GM21381 (cell line): ENCODE measurements at regions not wholly inside any gene's neighbourhood (a gene's known extent, or its start where the extent isn't known, plus 50 kb on each side); places are given as distances from the start of the nearest gene placed in this dataset.
"Not testable (repeated sequence)": the region's sequence is repeated elsewhere in the genome, so short reads cannot be mapped to it uniquely, and the experiment has no call there.

Experiments used
- ATAC-seq: cut with Tn5 transposase; IDR thresholded peaks from one replicate; pipeline ENCODE4 v1.9.1; 2021; ENCODE audit warnings: mild to moderate bottlenecking, moderate library complexity; ENCODE audit not compliant: unreplicated experiment

DNA sequence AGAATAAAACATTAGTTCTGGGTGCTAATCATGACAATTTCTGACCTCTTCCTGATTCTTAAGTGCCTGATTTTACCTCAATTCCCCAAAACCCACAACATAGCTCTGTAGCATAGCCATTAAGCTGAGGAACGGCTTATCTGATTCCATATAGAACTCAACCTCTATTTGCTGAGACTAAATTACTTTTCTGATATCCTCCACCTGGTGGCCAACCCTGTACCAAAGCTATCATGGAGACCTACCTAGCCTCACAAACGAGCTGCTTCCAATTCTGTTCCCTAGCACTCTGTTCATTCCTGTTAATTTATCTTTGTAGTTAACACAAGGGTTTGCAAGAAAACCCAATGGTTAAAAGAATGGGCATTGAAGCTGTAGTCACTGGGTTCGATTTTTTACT lies 245.2 kb downstream of the PLOD2 start:
- ATAC-seq = no peak

DNA sequence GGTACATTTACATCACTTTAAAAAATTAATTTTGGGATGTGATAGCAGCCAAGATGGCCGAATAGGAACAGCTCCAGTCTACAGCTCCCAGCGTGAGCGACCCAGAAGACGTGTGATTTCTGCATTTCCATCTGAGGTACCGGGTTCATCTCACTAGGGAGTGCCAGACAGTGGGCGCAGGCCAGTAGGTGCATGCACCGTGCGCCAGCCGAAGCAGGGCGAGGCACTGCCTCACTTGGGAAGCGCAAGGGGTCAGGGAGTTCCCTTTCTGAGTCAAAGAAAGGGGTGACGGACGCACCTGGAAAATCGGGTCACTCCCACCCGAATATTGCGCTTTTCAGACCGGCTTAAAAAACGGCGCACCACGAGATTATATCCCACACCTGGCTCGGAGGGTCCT lies 233.2 kb downstream of the PLOD2 start:
- not testable (repeated sequence) for ATAC-seq

DNA sequence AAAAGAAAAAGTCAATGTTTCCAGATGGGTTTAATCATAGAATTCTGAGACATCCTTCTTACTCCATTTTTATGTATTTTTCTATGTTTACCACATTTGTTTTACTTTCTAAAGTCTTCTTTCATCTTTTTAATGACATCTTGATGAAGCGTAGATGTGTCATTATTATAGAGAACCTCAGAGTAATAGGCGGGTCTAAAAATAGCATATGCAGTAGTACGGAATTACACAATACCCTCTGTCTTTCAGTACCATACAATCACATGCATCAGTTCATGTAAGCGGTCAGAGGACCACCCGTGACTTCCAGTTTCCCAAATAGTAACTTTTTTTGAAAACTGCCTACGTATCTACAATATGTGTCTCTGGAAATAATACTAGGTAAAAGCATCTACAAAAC lies 224.0 kb downstream of the PLOD2 start:
- ATAC-seq = no peak

GRCh38 chr3:145939431-145939830 lies 221.6 kb downstream of the PLOD2 start:
- no peak for ATAC-seq

DNA sequence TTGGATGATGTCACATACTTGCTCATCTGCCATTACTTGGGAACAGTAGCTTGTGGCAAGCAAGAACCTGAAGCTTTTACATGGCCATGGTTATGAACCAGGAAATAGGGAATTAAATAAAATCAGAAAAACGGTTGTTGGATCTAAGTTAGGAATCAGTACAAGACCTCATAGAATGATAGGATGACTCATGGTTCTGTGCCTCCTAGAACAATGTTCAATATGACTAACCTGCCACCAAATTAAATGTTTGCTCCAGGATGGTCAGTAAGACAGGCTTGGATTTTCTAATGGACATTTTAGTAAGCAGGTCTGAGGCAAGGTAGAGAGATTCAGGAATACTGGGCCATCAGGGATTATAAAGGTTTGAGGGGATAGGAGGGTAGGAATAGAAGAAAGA lies 218.9 kb downstream of the PLOD2 start:
- no peak for ATAC-seq

DNA sequence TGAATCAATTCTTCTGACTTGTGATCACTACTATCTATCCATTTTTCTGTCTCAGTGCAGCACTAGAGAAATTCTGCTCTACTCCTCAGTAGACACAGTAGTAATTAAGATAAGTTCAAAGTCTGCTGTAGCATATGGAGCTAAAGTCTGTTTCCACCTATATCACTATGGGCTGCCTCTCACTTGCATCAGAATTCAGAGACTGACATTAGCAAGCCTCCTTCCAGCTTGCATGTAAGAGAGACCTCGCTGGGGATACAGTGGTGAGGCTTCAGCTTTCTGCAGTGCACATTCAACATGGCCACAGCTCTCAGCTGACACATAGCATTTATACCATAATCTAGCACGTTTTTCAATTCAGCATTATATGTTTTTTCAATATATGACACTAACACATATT lies 217.0 kb downstream of the PLOD2 start:
- ATAC-seq = no peak

- ATAC-seq = no peak
Observed at GRCh38 chr3:145951441-145951840, 209.5 kb downstream of the PLOD2 start.

DNA sequence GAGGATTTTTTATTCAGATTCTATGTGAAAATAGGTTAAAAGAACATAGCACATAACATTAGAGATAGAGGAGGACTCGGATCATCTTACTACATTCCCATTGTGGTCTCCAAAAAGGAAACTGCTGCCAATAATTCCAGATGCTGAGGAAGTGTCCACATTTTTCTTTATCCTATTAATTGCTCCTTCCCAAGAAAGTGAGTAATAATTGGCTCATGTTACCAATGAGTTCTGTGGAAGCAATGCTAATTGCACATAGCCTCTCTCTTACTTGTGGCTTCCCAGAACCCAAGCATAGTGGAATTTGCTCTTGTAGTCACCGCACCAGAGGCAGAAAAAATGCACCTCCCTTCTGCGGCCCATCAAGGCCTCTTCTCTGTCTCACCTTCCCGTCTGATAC lies 208.4 kb downstream of the PLOD2 start:
- no peak for ATAC-seq

- ATAC-seq = no peak
Observed at GRCh38 chr3:145953316-145953715, 207.7 kb downstream of the PLOD2 start.

GRCh38 chr3:145959457-145960088 lies 201.4 kb downstream of the PLOD2 start:
- ATAC-seq = no peak

DNA sequence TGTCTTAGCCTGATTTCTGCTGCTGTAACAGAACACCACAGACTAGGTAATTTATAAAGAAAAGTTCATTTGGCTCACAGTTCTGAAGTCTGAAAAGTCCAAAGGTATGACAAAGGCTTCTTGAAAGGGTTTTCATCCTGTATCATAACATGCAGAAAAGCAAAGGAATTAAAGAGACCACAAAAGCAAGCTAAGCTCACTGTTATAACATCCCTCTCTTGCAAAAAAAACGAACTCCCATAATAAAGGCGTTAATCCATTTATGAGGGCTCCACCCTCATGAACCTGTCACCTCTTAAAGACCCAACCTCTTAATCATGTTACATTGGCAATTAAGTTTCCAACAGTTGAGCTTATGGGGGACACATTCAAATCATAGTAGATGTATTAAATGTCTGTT lies 197.9 kb downstream of the PLOD2 start:
- no peak for ATAC-seq

DNA sequence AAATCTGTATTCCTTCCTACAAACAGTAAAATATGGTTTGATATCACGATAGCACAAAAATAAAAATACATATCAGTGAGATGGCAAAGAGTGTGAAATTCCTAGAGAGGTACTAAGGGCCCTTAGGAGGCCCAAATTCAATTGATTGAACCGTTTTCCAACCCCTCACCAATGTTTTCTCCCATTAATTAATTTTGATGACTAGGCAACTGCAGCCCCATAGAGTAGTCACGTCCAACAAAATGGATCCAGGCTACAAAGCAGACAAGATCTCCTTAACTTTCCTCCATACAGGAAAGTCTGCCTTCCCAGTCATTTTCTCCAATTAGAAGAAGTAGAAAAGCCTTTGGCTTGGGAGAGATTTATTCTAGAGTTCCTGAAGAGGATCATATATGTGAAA lies 193.9 kb downstream of the PLOD2 start:
- ATAC-seq = no peak

GRCh38 chr3:145971186-145971585 lies 189.8 kb downstream of the PLOD2 start:
- ATAC-seq = no peak

DNA sequence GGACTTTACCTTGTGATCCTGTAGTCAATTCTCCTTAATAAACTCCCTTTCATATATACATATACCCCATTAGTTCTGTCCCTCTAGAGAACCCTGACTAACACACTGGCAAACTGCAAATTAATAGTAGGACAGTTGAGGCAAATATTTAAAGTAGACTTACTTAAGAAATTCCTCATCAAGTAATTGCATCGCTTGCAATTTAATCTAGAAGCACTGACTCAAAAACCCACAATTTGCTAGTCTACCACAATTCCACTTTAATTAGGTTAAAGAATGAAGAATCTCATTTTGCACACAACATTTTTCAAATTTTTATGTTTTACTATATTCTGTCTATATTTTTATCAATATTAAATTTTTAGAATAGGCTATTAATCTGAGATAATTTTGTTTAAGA lies 188.1 kb downstream of the PLOD2 start:
- no peak for ATAC-seq

DNA sequence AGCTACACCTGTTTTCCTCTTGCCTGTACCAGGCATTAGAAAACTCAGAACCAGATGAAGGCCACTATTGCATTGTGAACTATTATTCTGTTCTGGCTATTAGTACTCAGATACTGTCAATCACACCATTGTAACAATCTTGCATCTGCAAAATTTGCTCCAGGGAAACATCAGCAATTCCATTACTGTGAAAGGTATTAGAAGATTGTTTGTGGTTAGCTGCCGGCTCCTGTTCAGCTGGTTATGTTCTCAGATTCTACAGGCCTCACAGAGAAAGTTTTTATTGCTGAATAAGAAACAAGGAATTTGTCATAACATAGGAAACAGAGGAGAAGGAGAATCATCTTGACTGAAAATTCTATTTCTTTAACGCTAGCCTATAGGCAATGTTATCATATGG lies 179.9 kb downstream of the PLOD2 start:
- no peak for ATAC-seq

DNA sequence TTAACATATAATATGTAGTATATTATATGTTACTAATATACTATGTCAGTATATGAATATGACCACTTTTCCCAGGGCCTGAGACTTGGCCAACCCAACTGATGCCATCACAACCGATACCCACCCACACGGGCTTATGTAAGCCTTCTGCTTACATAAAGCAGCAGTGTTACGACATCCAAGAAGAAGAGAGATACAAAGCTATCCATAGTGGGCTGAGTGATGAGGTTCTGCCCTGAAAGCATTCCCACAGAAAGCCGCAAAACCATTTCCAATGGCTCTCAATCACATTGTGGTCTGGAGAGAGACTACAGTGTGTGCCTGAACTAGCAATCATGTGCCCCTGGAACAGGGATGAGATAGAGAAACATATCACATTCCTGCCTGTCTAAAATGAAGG lies 177.9 kb downstream of the PLOD2 start:
- ATAC-seq = no peak
